ENCODE measurements at regions not wholly inside any gene's neighbourhood (a gene's known extent, or its start where the extent isn't known, plus 50 kb on each side); places are given as distances from the start of the nearest gene placed in this dataset.

DNA sequence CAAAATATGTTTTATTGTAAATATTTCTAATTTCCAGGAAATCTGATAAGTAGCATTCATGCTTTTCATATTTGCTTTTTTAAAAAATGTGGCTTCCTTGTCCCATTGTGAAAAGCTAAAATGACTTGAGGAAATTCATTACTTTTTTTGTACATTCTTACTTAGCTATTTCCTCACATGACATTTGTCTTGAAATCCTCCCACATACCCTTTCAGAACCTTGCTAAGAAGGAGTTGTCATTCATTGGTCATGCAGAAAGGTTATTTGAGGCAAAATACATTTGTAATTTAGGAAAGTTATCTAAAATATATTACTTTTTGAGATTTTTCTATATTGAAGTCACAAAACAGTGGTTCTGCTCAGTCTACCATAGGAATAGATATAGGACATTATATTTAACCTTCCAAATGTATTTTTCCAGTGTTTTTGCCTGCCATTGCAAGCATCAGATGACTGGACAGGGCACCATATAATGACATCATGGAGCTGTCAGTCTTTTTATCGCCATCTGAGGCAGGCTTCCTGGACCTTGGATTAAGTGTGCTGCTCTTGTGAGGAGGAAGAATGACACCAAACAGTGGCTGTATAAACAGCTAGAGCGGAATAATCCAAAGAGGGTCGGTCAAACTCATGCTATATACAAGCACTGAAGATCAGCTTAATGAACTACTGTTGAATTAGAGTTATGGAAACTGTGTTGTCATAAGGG, 109.4 kb upstream of the HCRTR2 start:
- no peak for TF ChIP-seq CTCF (IDR thresholded peaks at IDR 0.05; ENCODE audit: borderline replicate concordance, extremely low read depth, low read length, poor library complexity, severe bottlenecking)
- TF ChIP-seq EZH2 (IDR thresholded peaks at IDR 0.05; ENCODE audit: borderline replicate concordance, low read depth, low read length, severe bottlenecking), result no peak

All from DND-41 (cell line).